ENCODE measurements at regions not wholly inside any gene's neighbourhood (a gene's known extent, or its start where the extent isn't known, plus 50 kb on each side); places are given as distances from the start of the nearest gene placed in this dataset.

DNA sequence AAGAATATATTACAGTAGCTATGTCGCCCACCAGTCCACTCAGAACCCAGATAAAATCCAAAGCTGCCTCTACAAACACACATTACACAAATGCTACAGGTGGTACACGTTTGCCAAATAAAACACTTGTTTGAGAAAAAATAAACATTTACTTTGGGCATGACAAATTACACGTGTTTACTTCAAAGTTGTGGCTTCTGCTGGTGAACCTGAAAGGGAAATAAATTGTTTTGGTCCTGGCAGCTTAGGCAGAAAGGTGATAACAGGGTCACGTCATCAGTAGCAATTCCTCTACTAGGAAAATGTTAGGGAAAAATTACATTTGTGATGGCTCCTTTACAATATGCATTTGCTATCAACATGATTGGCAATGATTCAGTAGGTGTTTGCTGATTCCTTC, 497.3 kb upstream of the WWC1 start:
- TF ChIP-seq POLR2A (IDR thresholded peaks at IDR 0.05; ENCODE audit: low read length) (no peak), GATA1 (IDR thresholded peaks at IDR 0.05; ENCODE audit: low read depth, low read length) (no peak)
